Epithelial cell of esophagus (primary cell): ENCODE measurements at regions not wholly inside any gene's neighbourhood (a gene's known extent, or its start where the extent isn't known, plus 50 kb on each side); places are given as distances from the start of the nearest gene placed in this dataset.

Experiments used
- DNase-seq: peaks from one replicate; pipeline ENCODE4 v3.0.0; 2010; ENCODE audit warnings: low read depth
- H3K4me3 ChIP-seq: 2 replicates; pipeline ENCODE4 v1.5.1; 2011; ENCODE audit warnings: mild to moderate bottlenecking, low read length, control low read depth
- TF ChIP-seq, protein P1 (sequence below): IDR thresholded peaks from 2 replicates; pipeline ENCODE4 v1.5.1; 2011; ENCODE audit warnings: low read depth, mild to moderate bottlenecking, low read length, control low read depth, inconsistent platforms; ENCODE audit not compliant: insufficient read depth; ENCODE audit errors: missing control alignments

- DNase-seq = no peak
- no peak overlapping the region for H3K4me3 ChIP-seq
- TF ChIP-seq, protein P1, sequence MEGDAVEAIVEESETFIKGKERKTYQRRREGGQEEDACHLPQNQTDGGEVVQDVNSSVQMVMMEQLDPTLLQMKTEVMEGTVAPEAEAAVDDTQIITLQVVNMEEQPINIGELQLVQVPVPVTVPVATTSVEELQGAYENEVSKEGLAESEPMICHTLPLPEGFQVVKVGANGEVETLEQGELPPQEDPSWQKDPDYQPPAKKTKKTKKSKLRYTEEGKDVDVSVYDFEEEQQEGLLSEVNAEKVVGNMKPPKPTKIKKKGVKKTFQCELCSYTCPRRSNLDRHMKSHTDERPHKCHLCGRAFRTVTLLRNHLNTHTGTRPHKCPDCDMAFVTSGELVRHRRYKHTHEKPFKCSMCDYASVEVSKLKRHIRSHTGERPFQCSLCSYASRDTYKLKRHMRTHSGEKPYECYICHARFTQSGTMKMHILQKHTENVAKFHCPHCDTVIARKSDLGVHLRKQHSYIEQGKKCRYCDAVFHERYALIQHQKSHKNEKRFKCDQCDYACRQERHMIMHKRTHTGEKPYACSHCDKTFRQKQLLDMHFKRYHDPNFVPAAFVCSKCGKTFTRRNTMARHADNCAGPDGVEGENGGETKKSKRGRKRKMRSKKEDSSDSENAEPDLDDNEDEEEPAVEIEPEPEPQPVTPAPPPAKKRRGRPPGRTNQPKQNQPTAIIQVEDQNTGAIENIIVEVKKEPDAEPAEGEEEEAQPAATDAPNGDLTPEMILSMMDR = no peak
Observed at GRCh38 chr1:185568155-185569123, 165.8 kb upstream of the HMCN1 start.

DNA sequence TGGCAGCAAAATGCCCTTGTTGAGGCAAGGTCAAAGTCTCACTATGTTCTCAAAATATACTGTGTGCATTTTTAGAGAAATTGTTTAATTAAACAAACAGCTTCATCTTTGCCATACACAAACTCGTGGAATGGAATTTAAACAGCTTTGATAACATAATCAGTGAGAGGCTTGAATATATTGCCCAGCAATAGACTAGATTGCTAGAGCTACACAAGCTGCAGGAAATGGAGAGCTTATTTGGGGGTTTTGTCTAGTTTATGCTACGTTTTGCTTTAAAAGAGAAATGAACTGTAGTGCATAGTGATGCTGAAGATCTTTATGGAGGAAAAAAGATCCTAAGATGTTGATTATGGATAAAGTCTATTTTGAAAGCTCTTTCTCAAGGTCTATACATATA is 166.8 kb upstream of the HMCN1 start:
- H3K4me3 ChIP-seq = no peak overlapping the region
- TF ChIP-seq, protein P1 = no peak
- no peak for DNase-seq

GRCh38 chr1:185566995-185567394 is 167.2 kb upstream of the HMCN1 start:
- TF ChIP-seq, protein P1 = no peak
- H3K4me3 ChIP-seq = no peak overlapping the region
- peak; percentile 74 for DNase-seq

DNA sequence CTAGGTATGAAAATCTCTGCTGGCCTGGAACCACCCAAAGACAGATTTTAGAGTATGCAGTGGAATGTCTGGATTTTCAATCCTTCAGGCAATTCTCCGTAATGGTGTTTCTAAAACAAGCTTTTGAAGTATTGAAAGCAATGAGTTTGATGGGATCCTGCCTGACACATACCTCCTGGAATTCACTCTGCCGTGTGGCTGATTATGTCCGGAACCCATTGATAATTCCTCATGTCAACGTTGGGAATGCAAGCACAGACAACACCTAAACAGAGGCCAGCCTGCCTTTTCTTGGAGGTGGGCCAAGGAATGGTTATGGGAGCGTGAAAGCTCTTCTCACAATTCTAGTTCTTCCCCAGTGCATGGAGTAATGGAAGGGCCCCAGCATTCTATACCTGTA is 168.9 kb upstream of the HMCN1 start:
- DNase-seq = peak; percentile 98
- H3K4me3 ChIP-seq = no peak overlapping the region
- TF ChIP-seq, protein P1 = no peak

DNA sequence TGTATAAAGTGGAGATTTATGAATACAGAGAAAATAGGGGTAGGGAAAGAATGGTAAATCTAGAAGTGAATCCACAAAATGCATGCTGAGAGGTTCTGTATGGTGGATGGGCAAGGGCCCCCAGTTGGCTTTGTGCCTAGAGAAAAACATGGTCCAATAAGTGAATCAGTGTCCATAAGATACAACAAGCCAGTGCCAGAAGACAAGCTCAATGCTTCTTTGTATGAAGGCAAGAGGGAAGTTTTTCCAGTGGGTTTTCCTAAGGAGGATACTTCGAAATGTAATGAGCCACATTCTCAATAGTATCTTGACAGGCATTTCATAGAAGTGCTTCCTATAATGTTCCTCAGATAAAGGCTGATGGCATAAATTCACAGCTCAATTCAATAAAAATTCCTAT is 169.4 kb upstream of the HMCN1 start:
- TF ChIP-seq, protein P1 = no peak
- DNase-seq = no peak

DNA sequence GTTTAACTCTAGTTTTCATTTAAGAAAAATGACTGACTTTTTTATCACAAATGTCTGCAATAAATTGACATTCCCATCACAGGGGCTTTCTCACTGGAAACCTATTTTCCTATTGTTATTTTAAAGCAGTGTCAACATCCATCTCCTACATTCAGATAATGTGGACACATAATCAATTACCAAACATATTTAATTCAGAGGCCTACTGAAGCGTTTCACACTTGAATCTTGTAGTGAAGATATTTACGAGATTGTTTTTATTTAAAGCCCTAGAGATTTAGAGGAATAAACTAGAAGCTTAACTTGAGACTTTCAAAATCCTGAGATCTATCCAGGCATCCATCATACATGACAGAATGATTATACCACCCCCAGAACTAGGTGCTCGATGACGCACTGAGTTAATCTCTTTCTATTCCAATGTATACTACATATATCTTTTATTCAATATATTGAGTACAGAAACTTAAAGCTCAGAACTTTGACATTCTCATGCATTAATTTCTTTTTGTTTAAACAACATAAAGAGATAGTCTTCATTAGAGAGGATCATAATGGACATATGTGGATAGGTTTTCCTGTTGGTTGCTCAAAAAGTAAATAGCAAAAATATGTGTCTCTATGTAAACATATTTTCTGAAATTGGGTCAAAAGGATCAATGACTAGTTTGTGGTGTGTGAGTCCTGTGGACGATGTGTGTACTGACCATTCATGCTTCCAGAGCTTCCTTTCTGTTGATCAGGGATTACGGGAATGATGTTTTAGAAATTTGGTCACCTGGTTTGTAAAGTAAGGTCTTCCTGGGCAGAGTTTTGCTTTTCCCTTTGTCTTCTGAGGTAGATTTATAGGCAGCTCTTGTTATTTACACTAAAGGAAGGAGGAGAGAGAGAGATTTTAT is 171.5 kb upstream of the HMCN1 start:
- TF ChIP-seq, protein P1 = no peak
- no peak overlapping the region for H3K4me3 ChIP-seq
- no peak for DNase-seq

More for the DNA sequence above, 169.4 kb upstream of the HMCN1 start:
- H3K4me3 ChIP-seq = no peak overlapping the region
